Activated CD8-positive, alpha-beta T cell treated with anti-CD3 and anti-CD28 coated beads for 36 hours (primary cell): ENCODE measurements at regions not wholly inside any gene's neighbourhood (a gene's known extent, or its start where the extent isn't known, plus 50 kb on each side); places are given as distances from the start of the nearest gene placed in this dataset.
"Not testable (repeated sequence)": the region's sequence is repeated elsewhere in the genome, so short reads cannot be mapped to it uniquely, and the experiment has no call there.

Source experiments
- ATAC-seq: fragments of 200-7000 bp; cut with Tn5 transposase; one replicate; pipeline ENCODE4 v1.10.0; 2021; ENCODE audit warnings: mild to moderate bottlenecking, moderate library complexity
- CTCF ChIA-PET: fragments of 350-600 bp; sonication (Branson Sonifier 250); formaldehyde crosslinking; loops from one replicate; lab custom pipeline; 2021; ENCODE audit warnings: antibody characterized with exemption; lab: Charles Lee
- POLR2A ChIA-PET: fragments of 350-600 bp; sonication (Branson Sonifier 250); formaldehyde crosslinking; loops from one replicate; lab custom pipeline; 2021; ENCODE audit warnings: antibody characterized with exemption; lab: Charles Lee
- DNase-seq: peaks from one replicate; pipeline ENCODE4 v3.0.0-alpha.2; 2020
- H3K27ac Mint-ChIP-seq: one replicate; pipeline ENCODE4 v1.8.0; 2021; ENCODE audit warnings: mild to moderate bottlenecking, mixed read lengths
- H3K27me3 Mint-ChIP-seq: one replicate; pipeline ENCODE4 v1.8.0; 2021; ENCODE audit warnings: mixed read lengths
- H3K36me3 Mint-ChIP-seq: one replicate; pipeline ENCODE4 v1.8.0; 2021; ENCODE audit warnings: low read depth, mixed read lengths
- H3K4me1 Mint-ChIP-seq: one replicate; pipeline ENCODE4 v1.8.0; 2021; ENCODE audit warnings: low read depth, mixed read lengths
- H3K4me3 Mint-ChIP-seq: one replicate; pipeline ENCODE4 v1.8.0; 2021; ENCODE audit warnings: mild to moderate bottlenecking, moderate library complexity, mixed read lengths
- H3K9me3 Mint-ChIP-seq: one replicate; pipeline ENCODE4 v1.8.0; 2021; ENCODE audit warnings: mixed read lengths
- intact Hi-C: fragments of 100-400 bp; cut with micrococcal nuclease; formaldehyde crosslinking; loops from one replicate; pipeline ENCODE4 v1.10.0; 2022
- TF ChIP-seq, protein P1 (sequence below): fragments of 200-600 bp; IDR thresholded peaks from one replicate; pipeline ENCODE4 v1.8.0; 2022; ENCODE audit warnings: antibody characterized with exemption, mild to moderate bottlenecking

DNA sequence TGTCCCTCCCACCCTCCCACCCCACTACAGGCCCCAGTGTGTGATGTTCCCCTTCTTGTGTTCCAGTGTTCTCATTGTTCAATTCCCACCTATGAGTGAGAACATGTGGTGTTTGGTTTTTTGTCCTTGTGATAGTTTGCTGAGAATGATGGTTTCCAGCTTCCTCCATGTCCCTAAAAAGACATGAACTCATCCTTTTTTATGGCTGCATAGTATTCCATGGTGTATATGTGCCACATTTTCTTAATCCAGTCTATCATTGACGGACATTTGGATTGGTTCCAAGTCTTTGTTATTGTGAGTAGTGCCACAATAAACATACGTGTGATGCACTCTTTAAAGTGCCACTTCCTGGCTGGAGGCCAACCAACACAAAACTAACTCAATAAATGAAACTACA lies 112.7 kb downstream of the TENT5C start:
- H3K4me3 Mint-ChIP-seq, ATAC-seq, intact Hi-C loops, H3K27ac Mint-ChIP-seq, DNase-seq, H3K4me1 Mint-ChIP-seq, POLR2A ChIA-PET, H3K36me3 Mint-ChIP-seq: not testable (repeated sequence)
- Mint-ChIP-seq H3K27me3 (peaks cover 11% of the 10 kb centered on the region), H3K9me3 (peaks cover 33% of the 10 kb centered on the region)
- CTCF ChIA-PET: interaction anchor here (0.8 to 1.1 kb wide), 3 partner anchors 35 to 63 kb away, joined by 3 read pairs; no protein-coding TSS in a partner anchor

DNA sequence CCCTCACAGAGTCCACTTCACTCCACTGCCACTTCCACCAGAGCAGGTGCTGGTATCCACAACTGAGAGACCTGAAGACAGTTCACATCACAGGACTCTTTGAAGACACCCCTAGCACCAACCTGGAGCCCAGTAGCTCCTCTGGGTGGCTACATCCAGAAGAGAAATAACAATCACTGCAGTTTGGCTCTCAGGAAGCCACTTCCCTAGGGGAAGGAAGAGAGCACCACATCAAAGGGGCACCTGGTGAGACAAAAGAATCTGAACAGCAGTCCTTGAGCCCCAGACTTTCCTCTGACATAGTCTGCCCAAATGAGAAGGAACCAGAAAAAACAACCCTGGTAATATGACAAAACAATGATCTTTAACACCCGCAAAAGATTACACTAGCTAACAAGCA lies 113.2 kb downstream of the TENT5C start:
- Mint-ChIP-seq H3K27ac (no peak overlapping the region), H3K36me3 (peaks cover 6% of the 10 kb centered on the region), H3K9me3 (peaks cover 33% of the 10 kb centered on the region), H3K4me1 (no peaks in the 10 kb centered on the region), H3K27me3 (peaks cover 11% of the 10 kb centered on the region), H3K4me3 (no peak overlapping the region)
- TF ChIP-seq, protein P1, sequence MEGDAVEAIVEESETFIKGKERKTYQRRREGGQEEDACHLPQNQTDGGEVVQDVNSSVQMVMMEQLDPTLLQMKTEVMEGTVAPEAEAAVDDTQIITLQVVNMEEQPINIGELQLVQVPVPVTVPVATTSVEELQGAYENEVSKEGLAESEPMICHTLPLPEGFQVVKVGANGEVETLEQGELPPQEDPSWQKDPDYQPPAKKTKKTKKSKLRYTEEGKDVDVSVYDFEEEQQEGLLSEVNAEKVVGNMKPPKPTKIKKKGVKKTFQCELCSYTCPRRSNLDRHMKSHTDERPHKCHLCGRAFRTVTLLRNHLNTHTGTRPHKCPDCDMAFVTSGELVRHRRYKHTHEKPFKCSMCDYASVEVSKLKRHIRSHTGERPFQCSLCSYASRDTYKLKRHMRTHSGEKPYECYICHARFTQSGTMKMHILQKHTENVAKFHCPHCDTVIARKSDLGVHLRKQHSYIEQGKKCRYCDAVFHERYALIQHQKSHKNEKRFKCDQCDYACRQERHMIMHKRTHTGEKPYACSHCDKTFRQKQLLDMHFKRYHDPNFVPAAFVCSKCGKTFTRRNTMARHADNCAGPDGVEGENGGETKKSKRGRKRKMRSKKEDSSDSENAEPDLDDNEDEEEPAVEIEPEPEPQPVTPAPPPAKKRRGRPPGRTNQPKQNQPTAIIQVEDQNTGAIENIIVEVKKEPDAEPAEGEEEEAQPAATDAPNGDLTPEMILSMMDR: no peak
- ChIA-PET CTCF (interaction anchor here (1.1 to 1.6 kb wide), 3 partner anchors 36 to 63 kb away, joined by 3 to 5 read pairs (median 4); no protein-coding TSS in a partner anchor), POLR2A (no interaction called here)
- ATAC-seq: no peak
- intact Hi-C loops: no loop called here
- DNase-seq: no peak

DNA sequence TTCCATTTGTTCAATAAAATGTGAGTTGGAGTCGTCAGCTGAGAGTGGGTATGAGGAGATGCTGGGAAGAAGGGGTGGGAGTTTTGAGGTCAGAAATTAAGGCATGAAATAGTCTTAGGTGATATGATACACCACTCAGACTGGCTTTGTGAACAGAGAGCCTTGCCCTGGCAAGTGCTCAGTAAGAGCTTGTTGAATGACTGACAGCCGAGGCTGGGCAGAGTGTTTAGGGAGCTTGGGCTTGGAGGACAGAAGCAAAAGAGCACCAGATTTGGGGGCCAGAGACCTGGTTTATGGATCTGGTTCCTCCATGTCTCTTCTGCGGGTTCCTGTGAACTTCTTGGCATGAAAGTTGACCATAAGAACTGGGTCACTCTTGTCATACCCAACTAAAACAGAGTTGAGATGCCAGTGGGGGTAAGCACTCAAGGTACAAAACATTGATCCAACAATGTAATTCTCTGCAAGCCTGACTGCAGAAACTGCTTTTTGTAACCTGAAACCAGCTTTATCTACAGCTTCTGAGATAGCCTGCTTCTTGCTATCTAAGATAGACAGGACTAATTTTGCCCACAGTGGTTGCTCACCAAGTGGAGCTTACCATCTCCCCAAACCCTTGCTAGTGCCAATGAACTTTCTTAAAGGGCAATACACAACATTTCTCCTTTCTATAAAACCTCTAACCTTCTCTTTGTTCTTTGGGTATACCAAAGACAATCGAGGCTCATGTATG lies 126.4 kb downstream of the TENT5C start:
- Mint-ChIP-seq H3K36me3 (peaks cover 4% of the 10 kb centered on the region), H3K4me1 (peaks cover 14% of the 10 kb centered on the region), H3K27ac (no peak overlapping the region), H3K27me3 (no peaks in the 10 kb centered on the region), H3K9me3 (peaks cover 15% of the 10 kb centered on the region), H3K4me3 (no peak overlapping the region)
- ChIA-PET POLR2A (interaction anchor here (0.7 kb wide), 1 partner anchor 119 kb away, joined by 3 read pairs; no protein-coding TSS in a partner anchor), CTCF (interaction anchor here (0.8 to 1.8 kb wide), 3 partner anchors 12 to 198 kb away, joined by 3 to 5 read pairs (median 4); no protein-coding TSS in a partner anchor)
- ATAC-seq (no peak), DNase-seq (no peak)
- TF ChIP-seq, protein P1: no peak
- intact Hi-C loops: no loop called here

DNA sequence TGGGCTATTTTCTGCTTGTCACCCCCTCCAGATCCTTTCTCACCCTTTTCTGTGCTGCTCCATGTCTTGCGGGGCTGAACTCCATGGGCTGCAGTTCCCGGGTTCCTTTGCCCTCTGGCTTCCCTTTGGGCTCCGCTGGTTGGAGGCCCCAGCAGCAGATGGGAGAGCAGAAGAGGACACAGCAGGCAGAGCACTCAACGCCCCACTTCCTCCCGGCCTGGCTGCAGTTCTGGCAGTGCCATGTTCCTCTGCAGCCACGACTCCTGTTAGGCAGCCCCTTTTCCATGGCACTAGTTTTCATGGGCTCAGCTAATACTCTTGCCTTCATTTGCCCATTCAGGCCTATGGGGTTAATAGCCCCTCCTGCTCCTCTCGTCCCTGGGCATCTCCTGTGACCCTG lies 127.1 kb downstream of the TENT5C start:
- Mint-ChIP-seq H3K4me1 (peaks cover 14% of the 10 kb centered on the region), H3K27me3 (no peaks in the 10 kb centered on the region), H3K9me3 (peaks cover 8% of the 10 kb centered on the region), H3K4me3 (no peak overlapping the region), H3K27ac (no peak overlapping the region), H3K36me3 (peaks cover under 1% of the 10 kb centered on the region)
- ChIA-PET POLR2A (interaction anchor here (0.7 kb wide), 1 partner anchor 120 kb away, joined by 3 read pairs; no protein-coding TSS in a partner anchor), CTCF (interaction anchor here (1.3 to 1.8 kb wide), 2 partner anchors 25 to 199 kb away, joined by 4 to 5 read pairs; no protein-coding TSS in a partner anchor)
- ATAC-seq: no peak
- intact Hi-C loops: no loop called here
- TF ChIP-seq, protein P1: no peak
- no peak for DNase-seq

DNA sequence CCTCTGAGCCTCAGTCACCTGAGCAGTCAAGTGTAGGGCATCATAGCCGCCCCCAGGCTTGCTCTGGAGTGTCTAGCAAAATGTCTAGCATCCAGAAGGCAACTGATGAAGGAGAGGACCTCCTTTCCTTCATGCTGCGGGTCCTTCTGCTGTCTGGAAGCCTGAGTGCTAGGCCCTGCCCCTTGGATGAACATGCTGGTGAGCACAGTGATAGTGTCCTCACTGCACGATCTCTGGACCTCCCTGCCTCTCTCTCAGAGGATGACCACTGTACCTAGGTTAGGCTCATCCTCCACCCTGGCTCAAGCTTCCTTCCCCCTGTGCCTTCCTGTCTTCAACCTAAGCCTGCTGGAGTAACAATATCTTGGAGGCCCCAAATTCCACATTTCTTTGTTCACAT lies 128.6 kb downstream of the TENT5C start:
- no peaks in the 10 kb centered on the region for H3K9me3 Mint-ChIP-seq
- intact Hi-C loops: no loop called here
- ATAC-seq (no peak), DNase-seq (no peak)
- peak overlapping the region; percentile 28 for H3K27ac Mint-ChIP-seq
- H3K27me3 Mint-ChIP-seq: no peaks in the 10 kb centered on the region
- TF ChIP-seq, protein P1: no peak
- H3K4me3 Mint-ChIP-seq: no peak overlapping the region
- H3K36me3 Mint-ChIP-seq: no peaks in the 10 kb centered on the region
- ChIA-PET POLR2A (no interaction called here), CTCF (interaction anchor here (1.0 to 3.5 kb wide), 4 partner anchors 20 to 200 kb away, joined by 3 to 23 read pairs (median 12); no protein-coding TSS in a partner anchor)
- peaks cover 14% of the 10 kb centered on the region for H3K4me1 Mint-ChIP-seq
